ENCODE measurements at regions not wholly inside any gene's neighbourhood (a gene's known extent, or its start where the extent isn't known, plus 50 kb on each side); places are given as distances from the start of the nearest gene placed in this dataset.

DNA sequence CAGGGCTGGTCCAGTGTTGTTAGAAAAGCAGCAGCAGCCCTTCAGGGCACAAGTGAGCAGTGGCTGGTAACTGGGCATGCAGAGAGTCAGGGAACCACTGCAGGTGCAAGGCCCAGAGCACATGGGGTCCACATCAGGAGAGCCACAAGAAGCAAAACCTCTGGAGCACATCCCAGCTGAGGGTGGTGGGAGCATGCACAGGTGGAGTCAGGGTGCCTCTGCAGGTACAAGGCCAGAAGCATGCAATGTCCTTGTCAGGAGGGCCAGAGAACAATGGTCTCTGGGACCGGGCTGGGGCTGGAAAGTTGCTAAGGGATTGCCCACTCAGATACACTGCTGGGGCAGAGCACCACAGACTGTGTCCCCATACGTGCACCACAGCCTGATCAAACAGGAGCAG lies 226.1 kb upstream of the UBE2E2 start:
- DNase-seq, result no peak

DNA sequence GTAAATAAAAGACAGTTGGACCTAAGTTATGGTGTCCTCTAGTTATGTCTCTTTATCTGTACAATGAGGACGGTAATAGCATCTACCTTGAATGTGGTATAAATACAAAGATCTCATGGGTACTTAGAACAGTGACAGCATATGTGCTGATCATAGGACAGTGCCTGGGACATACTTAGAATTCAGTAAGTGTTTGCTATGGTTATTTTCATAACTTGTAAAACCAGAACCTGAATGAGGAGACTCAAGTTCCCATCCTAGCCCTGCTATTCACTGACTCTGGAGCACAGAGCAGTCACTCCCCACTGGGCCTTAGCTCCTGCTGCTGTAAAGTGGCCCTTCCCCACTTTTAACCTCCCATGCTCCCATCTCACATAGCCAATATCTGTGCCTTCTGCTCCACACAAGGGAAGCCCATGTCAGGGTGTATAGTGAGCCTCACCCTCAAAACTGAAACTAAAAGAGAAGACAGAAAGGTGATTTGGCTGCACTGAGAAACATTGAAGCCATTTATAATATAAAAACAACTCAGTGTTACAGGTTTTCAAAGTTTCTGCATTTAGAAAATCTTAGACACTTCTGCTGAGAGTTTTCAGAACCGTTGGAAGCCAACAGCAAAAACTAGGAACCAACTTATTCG lies 225.4 kb upstream of the UBE2E2 start:
- no peak for DNase-seq

DNA sequence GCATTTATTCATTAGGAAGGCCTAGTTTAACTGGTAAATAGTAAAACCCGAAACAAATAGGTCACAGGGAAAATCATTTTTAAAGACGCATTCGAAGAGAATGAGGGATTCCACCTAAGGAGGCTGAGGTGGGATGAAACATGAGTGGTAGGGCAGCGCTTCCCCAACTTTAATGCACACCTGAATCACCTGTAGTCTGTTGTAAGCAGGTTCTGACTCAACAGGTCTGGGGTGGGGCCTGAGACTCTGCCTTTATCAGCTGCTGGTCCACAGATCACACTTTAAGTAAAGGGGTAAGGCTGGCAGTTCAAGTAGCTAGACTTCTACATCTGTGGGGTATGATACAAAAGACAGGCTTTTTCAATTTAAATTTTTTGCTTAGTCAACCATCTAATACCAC lies 223.5 kb upstream of the UBE2E2 start:
- no peak for DNase-seq

DNA sequence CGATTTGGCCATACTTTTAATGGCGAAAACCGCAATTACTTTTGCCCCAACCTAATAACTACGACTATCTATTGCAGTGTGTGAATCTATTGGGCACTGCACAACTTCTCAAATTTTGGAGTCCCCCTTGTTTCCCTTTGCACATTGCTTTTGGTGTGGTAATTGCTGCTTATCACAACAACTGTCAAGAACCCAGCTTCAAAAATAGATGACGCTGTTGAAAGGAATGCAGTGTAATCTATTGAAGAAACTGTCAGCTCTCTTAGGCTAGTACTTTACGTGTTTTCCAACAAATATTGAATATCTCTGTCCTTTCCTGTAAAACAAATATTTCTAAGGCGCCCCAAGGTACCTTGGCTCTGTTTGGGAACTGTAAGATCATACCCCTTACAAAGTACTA lies 222.8 kb upstream of the UBE2E2 start:
- no peak for DNase-seq

DNA sequence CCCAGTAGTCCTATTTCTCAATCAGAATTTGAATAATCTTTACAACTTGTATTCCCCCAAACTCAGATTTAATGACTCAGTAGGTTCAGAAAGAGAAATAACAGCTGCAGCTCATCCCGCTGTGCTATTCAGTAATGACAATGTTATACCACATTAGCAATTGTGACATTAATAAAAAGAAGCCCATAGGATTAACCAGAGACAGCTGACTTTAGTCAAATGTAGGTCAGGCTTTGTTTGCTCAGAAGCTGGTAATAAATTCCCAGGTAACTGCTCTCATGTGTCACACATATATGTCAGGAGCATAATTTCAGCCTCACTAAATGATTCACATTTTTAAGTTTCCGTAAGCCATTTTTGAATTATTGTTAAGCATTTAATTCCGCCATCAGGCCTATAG lies 222.0 kb upstream of the UBE2E2 start:
- DNase-seq, result no peak

DNA sequence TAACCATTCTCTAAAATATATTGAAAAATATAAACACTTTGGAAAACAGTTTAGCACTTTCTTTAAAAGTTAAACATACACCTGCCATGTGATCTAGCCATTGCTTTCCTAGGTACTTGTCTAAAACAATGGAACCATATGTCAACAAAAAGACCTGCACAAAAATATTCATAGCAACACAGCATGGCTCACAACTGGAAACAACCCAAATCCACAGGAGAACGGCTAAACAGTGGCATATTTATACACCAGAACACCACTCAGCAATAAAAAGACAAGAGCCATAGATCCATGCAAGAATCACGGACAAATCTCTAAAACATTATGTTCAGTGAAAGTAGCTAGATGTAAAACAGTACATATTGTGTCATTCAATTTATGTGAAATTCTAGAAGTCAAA lies 221.3 kb upstream of the UBE2E2 start:
- DNase-seq, result no peak

DNA sequence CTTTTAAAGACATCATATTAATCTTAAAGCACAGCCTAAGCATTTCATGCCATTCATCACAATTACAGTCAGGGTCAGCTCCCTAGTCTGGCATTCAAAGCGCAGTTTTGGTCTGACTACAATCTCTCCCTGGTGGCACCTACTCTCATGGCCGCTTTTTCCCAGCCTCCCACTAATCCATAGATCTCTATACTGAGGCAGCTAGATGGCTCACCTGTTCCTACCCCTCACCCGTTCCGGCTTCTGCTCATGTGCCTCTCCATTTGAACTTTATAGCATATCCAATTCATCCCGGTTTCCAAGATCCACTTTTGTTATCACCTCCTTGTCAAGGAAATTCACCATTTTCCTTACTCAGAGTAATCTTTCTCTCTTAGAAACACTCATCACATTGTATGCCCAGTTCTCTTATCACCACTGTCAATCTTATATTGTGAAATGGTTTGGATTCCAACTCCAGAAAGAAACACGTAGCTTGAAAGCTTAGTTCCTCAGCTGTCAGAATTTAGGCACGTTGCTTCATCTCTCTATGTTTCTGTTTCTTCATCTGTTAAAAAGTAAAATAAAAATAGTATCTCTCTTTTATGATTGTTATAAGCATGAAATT lies 220.0 kb upstream of the UBE2E2 start:
- no peak for DNase-seq

DNA sequence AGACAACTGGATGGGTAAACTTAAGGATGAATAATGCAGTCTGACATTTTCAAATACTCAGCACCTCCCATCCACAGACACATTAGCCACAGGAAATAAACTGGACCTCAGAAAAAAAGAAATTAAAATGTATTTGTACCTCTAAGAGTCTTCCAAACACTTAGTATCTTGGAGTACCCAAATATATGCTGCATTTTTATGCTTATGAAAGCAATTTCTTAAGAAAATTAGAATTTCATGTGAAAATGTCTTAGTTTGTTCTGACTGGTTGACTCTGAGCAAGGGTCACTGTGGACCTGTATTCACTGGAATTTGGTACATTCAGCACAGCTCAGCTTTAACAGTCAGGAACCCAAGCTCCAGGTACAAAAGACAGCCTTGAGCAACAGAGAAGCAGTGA lies 216.2 kb upstream of the UBE2E2 start:
- no peak for DNase-seq

DNA sequence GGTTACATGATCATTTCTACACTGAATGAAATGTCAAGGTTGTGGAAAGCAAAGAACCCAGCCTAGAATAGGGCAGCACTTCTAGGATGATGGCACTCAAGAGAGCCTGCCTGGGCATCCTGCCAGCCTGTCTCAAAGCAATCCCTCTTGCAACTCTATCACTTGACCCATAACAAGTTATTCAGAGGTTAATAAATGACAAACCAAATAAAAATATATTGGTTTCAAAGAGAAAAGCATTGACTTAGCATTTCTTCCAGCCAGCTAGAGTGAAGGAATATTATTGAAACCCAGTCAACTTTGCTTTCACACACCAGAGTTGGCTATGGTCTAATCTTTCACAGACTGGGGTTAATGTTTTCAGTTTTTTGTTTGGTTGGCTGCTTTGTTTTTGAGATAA lies 214.6 kb upstream of the UBE2E2 start:
- no peak for DNase-seq

DNA sequence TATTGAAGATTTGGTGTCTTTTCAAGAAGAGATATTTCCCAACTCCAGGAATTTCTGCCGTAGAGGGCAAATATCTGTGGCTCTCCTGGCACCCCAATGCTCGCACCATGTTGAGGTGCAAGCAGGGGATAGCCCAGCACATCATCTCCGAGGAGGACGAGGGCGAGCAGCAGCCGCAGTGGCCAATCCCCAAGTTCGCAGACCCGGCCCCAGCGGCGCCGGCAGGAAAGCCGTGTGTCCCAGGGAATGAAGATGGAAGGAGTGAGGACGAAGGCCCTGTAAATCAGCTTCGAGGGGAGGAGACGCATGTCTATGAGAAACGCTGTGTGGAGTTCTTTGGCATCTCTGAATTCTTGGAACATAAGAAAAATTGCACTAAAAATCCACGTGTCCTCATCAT lies 213.4 kb upstream of the UBE2E2 start:
- no peak for DNase-seq

DNA sequence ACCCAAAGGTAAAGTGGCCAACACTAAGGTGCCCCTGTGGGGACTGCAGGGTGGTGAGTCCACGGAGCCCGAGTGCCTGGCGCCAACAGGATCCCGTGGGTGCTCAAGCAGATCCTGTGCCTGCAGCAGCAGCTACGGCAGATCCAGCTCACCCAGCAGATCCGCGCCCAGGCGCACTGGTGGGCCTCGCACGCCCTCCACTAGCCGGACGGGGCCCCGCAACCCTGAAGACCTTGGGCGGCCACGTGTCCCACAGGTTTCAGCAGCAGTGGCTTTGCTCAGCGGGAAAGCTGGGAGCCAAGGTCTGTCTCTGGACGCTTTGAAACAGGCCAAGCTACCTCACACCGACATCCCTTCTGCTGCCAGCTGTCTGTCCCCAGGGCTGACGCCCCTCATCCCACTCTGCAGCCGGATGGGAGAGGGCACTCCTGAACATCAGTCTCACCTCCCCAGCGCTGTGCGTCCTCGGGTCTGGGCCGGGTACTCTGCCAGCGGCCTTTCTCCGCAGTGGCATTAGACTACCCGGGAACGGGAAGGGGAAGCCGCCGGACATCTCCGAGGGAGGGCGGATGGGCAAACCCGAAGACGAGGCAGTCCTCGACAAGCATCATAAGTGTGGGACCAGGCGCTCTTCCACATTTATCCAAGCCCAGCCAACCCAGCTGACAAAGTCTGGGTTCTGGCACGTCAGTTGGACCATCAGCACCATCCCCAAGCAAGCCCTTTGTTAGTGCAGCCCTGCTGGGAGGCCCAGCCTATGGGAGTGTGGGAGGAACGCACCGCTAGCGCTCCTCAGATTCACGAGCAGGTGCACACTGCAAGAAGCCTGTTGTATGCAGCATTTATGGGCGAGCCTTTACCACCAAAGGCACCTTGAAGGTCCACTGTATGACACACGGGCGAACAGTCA lies 212.6 kb upstream of the UBE2E2 start:
- no peak for DNase-seq

DNA sequence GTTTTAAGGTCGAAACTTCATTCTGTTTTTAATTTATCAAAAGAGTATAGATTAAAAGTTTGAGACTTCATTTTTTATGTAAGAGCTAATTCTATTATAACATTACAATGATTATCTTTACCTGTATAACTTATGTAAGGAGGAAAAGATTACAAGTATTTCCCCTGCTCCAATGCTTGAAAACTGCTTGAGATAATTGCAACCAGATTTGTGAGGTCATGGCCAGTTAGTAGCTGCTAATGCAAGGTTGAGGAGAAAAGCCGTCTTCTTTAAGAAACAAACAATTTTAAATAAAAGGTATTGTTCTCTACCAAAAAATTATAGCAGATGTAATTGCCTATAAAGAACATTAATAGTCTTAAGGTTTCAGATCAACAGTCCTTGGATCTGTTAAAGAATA lies 208.3 kb upstream of the UBE2E2 start:
- DNase-seq, result no peak

DNA sequence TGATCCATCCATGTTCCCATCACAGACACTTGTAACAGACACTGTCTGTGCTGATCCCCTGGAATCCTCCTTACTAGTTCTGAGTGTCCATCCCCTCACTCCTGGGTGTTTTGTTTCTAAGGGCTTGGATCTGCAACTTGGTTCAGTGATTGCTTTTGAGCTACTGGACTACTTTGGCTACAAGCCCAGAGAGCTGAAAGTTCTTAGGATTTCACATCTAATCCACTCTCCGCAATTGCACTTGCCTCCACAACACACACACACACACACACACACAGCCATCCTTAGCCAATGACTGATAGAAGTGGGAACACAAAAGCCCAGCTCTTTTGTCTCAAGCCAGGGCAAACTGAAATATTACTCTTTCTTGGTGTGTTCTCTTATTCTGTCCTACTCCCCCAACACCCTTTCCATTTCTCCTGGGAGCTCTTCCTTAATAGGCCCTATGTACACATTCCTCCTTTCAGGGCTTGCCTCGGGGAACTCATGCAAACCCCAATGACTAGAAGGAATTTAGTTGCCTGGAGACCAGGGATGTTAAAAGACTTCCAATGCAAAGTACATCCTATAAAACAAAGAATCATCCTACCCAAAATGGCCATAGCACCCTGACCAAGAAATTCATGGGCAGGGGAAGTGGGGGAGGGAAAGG lies 206.1 kb upstream of the UBE2E2 start:
- DNase-seq, result no peak

DNA sequence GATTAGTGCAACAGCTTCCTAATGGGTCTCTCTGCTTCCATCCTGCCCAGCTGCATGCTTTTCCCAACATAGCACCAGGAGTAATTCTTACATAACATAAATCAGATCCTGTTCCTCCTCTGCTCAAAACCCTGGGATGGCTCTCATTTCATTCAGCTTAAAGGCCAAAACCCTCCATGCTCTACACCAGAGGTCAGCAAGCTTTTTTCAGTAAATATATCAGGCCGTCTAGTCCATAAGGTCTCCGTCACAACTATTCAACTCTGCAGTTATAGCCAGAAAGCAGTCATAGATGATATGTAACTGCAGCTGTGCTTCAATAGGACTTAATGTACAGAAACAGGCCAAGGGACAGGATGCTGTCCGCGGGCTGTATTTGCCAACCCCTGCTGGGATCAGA lies 202.8 kb upstream of the UBE2E2 start:
- no peak for DNase-seq

DNA sequence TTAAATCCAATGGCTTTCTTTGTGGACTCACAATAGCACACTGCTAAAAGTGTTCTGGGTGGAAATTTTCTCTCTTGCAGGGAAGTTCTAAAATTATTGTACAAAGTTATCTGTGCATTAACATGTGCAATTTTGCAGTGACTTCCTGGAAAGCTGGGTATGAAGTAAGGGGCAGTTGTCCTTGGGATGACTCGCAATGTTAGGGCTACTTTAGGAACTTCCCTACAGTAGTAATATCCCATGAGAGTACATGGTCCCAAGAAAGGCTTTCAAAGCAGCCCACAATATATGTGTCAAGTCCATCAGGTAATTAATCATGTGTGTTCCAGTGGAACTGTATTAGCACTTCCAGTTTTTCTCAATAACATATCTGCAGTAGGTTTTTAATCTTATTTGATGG lies 201.0 kb upstream of the UBE2E2 start:
- no peak for DNase-seq

DNA sequence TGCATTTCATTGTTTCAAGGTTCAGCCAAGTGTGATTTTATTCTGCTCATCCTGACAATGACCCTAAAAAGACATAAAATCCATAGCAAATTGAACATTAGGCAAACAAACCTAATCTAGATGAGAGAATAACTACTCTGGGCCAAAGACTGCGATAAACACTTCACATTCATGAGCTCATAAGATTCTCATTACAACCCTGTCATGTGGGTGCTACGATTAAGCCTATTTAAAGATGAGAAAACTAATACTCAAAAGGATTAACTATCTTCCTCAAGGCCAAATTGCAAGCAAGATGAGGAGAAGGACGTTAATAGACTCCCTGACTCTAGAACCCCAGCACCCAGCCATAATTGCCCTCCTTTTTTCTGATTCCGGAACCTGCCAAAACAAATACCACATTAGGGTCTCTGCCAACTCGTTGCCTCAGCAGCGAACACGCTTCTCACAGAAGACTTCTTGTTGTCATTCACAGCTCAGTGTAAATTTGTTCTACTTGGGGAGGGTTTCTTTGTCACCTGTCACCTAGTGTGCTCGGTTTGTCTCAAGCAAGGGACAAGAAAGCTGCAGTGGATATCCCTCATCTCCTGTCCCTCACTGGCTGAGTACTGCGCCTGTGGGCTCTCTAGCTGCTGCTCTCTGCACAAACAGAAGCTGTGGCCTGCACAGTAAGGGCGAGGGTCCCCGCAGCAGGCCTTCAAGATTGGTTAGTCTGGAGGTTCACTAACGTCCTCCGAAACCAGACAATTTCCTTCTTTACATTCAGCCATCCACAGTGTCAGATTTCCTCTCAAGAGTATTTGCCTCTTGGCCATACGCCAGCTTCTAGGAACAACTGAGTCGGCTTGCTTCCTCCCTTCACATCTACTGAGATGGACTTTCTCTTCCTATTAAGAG lies 200.0 kb upstream of the UBE2E2 start:
- no peak for DNase-seq

DNA sequence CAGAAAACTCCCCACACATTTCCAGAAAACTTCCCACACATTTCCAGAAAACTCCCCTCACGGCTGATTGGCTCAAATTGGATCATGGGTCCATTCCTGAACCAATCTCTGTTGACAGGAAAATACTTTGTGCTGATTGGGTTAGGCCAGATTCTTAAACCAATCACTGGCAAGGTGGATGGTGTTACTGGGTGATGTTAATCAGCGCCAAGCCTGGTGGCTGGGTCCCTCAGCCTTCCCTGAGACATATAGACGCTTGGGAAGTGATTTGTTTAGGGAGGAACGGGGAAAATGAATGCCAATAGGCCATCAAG lies 199.4 kb upstream of the UBE2E2 start:
- DNase-seq, result no peak

DNA sequence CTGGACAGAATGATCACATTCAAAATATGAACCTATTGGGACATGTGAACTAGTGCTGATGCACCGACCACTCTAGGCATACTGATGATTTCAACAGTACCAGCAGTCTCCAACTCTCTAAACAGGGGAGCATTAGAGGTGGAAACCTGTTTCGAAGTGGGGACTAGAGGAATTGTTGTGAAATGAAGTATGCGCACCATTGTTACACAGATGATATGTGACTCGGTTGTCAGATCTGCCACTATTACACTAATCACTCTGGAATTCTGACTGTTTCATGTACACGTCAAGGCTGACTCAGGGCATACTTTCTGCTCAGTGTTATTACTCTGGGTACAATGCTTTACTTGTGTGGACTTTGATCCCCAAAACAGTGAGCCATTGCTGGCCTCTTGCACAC lies 198.2 kb upstream of the UBE2E2 start:
- no peak for DNase-seq

DNA sequence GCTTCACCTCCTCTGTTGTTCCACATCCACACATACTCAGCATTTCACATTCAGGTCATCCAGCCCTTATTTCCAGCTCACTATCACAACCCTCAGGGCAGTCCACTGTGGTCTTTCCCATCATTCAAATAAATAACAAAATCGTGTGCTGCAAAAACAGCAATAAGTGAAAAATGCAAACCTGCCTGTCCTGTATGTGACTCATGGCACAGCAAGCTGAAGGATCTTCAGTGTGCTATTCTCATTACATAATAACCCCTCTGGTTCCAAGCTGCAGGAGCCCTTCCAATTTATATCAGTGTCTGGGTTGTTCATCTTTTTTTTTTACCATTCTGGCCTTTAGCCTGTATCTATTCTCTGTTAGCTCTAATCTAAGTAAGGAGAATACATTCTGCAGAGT lies 185.3 kb upstream of the UBE2E2 start:
- DNase-seq, result no peak

DNA sequence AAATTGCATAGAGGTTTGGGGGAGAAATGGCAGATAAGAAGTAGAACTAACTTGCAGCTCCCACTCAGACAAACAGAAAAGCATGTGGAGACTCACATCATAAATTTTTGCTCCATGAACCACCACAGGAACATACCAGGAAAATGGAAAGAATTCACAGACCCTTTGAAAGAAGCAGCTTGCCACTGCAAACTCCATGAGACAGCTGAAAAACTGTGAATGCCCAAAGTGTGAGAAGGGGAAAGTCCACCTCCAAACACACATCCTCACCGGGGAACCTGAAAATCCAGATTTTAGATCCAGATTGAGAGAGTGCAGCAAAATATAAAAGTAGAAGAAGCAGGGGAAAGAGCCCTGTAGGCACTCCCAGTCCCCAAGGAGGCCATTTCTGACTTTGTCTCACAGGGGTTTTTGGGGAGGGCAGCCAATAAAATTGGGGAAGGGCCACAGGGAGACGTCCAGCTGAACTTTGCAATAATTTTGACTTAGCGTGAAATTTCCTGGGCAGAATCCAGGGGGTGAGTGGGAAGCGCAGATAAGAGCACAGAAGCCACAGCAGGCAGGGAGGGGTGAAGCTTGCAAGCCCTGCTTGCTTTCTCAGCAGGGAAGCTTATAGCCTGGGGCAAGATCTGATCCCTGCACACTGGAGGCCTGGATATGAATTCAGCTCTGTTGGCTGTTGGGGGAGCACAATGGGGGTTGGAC lies 183.4 kb upstream of the UBE2E2 start:
- no peak for DNase-seq

DNA sequence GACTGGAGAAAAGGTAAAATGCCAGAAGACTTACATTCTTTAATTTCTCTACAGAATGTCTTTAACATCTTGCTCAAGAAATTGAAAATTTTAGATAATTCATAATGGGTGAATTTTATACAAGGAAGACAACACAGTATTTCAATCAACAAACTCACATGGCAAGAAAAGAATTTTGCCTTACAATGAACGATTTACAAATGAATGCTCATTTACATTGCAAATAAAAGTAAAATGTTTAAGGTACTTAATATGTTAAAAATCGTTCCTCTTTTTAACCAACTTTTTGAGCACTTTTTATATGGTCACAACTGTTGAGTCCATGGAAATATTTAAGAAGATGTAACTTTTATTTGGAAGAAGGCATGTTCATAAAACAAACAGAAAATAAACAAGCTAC lies 174.8 kb upstream of the UBE2E2 start:
- no peak for DNase-seq

DNA sequence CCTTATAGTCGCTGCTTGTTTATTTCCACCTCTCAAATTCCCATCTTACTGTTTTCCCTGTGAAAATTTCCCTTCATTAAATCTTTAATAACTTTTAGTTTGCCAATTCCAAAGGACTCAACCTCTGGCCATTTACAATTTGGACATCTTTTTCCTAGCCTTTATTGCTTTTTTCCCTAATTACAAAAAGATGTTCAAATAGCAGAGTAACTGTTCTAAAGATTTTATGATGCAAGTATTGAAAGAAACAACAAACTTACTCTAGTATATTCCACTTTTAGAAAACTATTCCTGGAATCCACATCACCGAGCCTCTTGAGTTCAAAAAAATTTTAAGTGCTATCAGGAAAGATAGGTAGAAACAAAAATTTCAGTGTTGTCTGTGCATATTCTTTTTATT lies 174.1 kb upstream of the UBE2E2 start:
- DNase-seq, result no peak
